Fibroblast of skin of right biceps (primary cell): ENCODE measurements at regions not wholly inside any gene's neighbourhood (a gene's known extent, or its start where the extent isn't known, plus 50 kb on each side); places are given as distances from the start of the nearest gene placed in this dataset.
"Not testable (repeated sequence)": the region's sequence is repeated elsewhere in the genome, so short reads cannot be mapped to it uniquely, and the experiment has no call there.

ENCODE experiments used
- DNase-seq: peaks from one replicate; pipeline ENCODE4 v3.0.0-alpha.2; 2013

DNA sequence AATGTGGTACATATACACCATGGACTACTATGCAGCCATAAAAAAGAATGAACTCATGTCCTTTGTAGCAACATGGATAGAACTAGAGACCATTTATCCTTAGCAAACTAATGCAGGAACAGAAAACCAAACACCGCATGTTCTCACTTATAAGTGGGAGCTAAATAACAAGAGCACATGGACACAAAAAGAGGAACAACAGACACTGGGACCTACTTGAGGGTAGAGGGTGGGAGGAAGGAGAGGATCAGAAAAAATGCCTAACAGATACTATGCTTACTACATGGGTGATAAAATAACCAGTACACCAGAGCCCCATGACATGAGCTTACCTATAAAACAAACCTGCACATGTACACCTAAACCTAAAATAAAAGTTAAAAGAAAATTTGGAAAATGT lies 82.0 kb upstream of the ADRB2 start:
- not testable (repeated sequence) for DNase-seq

DNA sequence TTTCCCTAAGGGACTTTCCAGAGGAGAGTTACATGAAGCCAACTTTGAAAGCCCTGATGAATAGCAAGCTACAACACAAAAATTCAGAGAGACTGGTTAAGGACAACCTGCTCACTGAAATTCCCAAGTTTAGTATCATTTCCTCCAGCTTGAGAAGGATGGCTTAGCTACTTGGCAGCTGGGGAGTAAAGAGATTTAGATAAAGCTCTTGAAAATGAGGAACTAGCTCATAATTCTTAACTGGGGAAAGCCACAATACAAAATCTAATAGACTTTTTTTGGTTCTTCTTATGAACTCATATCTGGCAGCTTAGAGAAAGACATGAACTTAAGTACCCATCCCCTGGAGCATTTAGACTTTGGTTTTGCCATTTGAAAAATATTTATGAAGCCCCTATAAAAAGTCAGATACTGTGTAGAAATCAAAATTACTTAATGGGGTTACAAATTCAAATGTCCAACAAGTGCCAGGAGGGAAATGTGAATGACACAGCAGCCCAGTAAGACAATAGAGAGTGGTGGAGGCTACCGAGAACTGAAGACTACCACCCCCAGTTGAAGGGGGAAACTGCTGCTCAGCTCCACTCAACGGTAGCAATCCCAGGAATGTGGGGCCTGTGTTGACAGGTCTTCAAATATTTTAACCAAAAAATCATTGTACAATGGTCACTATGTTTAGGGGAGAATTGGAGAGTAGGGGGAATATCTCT lies 79.4 kb upstream of the ADRB2 start:
- DNase-seq = peak; percentile 17

DNA sequence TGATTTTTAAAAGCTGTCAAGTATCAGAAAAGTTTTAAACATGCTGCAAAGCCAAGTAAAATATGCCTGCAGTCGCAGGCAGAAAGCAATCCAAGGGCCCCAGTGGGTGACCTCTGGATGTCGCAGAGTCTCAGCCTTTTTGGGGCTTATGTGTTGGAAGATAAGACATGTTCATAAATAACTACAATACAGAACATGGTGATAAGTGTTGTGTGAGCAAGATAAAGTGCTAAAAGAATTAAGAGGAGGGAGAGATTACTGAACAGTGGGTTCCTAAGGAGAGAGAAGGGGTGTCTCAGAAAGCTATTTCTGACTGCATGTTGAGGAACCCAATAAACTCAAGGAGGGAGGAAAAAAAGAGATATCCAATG lies 78.9 kb upstream of the ADRB2 start:
- DNase-seq = no peak

DNA sequence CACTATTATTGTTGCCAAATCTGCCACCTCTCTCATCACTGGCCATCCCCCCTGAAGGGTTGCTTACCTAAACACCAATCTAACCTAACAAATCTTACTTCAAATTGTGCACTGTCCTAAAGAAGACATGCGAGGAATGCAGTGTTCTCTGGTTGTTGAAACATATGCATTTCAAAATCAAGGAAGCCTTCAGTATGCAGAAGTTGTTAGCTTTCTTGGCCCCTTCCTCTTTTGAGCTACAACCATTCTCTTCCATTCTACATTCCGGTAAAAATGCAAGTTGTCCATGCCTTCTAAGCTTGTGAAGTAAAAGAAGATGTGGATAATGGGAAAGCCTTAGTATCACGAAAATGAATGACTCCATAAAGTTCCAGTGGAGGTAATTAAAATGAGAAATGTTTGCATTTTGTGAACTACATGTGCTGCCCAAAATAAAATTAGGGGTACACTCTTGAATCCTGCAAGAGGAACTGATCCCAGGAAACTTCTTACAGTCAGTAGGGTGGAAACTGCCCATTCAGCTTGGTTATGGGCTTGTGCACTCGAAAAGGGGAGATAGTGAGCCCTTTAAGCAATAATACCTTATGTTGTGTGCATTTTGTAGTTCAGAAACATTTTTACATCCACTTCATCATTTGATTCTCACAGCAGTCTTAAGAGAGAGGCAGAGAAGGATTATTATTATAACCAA lies 77.6 kb upstream of the ADRB2 start:
- DNase-seq = no peak

DNA sequence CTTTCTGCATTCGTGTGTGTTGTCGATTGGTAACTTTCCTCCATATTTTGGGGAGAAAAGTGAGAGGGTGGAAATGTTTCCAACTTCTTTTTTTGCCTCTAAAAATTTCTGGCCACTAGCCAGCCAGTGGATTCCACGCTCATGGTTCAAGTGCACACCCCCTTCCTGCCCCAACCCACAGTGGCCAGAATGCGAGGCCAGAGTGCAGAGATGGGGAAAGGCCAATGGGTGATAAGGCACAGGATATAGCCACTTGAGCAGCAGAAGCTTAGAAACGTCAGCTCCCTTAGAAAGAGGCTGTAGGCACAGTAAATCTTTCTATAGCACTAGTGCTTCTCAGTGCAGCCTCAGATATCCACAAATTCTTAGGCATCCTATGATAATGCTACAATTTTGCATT lies 75.8 kb upstream of the ADRB2 start:
- DNase-seq = no peak

DNA sequence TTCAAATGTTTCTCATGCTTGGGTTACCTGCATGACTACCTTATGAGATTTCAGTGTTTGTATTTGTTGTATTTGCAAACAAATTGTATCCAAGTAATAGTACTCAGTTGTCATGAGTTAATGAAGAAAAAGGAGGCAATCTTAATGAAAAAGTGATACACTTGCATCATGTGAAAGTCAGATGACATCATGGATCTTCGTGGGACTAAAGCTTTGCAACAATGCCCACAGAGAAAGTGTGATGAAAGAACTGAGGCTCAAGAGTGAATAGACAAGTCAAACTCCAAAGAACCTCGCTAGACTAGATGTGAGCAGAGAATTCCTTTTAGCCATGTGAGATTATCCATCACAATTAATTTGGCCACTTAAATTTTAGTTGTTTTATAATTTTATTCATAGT lies 75.4 kb upstream of the ADRB2 start:
- no peak for DNase-seq

DNA sequence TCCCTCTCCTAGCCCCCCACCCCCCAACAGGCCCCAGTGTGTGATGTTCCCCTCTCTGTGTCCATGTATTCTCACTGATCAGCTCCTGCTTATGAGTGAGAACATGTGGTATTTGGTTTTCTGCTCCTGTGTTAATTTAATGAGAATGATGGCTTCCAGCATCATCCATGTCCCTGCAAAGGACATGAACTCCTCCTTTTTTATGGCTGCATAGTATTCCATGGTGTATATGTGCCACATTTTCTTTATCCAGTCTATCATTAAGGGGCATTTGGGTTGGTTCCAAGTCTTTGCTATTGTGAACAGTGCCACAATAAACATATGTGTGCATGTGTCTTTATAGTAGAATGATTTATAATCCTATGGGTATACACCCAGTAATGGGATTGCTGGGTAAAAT lies 74.0 kb upstream of the ADRB2 start:
- DNase-seq = not testable (repeated sequence)

DNA sequence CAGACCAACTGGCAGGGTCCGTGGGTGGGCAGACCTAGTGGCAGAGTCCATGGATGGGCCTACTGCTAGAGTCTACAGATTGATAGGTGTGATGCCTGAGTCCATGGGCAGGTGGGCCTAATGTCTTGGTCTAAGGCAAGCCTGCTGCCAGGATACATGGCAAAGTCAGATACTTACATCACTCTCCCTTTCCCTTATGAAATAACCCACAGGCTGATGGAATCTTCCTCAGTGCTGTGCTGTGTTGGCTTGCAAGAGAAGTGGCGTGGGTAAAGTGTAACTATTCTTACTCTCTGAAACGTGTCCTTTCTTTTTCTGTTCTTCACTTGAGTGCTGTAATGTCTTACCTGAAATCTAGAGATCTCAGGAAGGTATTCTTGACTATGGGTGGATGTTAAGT lies 67.3 kb upstream of the ADRB2 start:
- DNase-seq = no peak

DNA sequence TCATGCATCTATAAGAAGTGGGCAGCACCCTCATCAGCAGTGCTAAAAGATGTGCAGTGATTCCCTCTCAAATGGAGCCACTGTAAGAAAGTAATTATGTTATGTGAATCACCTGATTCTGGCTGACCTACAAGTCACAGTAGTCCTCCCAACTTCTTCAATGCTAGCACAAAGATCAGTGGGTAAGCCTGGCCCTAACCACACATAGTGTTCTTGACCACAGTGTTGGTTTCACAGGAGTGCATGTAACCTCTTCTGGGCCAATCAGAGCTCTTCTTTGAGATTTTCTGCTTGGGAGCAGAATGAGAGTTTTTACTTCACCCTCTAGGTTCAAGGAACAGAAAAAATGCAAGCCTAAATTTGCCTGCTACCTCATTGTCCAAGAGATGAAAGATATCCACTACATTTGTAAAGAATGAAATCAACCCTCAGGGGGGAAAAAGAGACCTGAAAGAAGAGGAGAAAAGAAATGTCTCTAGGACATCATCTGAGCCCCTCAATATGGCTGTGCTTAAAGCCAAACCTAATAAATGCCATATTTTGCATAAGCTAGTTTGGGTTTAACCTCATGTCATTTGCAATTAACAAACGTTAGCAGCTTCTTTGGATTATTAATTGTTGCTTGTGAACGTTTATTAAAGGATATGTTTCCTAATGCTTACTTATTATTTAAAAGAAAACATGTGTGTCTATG lies 65.3 kb upstream of the ADRB2 start:
- DNase-seq = no peak

DNA sequence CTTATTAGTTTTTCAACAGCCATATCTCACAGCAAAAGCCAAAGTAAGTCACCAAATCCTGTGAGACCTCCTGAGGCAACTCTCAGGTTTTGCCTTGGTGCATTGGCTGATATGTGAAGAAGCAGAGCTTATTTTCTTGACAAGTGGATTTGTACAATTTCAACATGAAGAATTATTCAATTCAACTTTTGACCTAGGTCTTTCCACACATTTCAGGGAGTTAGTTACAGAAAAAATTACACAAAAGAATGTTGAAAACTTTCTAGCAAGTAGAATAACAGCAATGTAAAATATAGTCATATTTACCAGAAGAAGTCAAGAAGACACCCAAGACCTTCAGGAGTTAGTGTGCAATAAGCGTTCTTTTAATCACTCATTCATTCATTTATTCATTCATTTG lies 62.4 kb upstream of the ADRB2 start:
- no peak for DNase-seq

DNA sequence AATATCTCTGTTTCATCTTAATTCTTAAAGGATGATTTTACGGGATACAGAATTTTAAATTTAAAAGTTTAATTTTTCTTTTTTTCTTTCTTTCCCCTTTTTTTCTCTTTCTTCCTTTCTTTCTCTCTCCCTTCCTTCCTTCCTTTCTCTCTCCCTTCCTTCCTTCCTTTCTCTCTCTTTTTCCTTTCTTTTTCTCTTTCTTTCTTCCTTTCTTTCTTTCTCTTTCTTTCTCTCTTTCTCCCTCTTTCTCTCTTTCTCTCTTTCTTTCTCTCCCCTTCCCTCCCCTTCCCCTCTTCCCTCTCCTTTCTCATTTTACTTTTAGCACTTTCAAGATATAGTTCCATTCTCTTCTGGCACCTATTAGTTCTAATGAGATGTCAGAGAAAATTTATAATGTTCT lies 61.4 kb upstream of the ADRB2 start:
- DNase-seq = no peak

DNA sequence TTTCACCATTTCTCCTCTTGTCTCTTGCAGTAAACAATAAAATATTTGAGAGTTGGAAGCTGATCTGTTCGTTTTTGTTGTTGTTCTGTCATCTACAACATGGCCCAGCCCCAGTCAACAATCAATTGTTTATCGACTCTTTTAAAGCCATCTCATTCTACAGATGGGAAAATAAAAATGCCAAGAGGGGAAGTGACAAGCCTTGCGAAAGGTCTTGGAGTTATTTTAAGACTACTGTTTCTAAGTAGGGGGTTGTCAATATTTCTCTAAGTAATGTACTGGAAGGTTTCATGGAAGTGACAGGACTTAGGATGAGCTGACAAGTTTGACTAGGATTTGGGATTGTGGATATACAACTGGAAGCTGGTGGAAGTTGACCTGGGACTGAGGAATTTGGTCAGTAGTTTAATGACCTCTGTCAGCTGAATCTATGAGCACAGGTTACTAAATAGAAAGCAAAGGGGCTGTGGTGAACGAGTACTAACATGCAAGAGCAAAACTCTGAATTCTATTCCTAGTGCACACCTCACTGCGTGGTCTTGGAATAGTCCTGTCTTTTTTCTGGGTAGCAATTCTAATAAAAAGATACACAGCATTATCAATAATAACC lies 57.5 kb upstream of the ADRB2 start:
- no peak for DNase-seq

DNA sequence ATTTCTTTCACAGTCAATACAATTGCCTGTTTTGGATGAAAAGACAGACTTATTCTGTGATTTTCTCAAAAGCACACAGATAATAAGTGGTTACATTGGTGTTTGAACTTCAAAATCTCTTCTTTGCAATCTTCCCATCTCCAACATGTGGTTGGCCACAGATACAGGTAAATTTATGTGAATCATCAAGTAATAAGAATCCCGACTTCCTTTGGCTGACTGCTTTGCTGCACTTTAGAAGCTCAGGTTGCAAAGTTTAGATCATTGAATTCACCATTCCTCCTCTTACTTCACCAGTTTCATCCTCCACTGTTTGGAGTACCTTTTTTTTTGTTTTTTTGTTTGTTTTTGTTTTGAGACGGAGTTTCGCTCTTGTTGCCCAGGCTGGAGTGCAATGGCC lies 56.5 kb upstream of the ADRB2 start:
- no peak for DNase-seq

DNA sequence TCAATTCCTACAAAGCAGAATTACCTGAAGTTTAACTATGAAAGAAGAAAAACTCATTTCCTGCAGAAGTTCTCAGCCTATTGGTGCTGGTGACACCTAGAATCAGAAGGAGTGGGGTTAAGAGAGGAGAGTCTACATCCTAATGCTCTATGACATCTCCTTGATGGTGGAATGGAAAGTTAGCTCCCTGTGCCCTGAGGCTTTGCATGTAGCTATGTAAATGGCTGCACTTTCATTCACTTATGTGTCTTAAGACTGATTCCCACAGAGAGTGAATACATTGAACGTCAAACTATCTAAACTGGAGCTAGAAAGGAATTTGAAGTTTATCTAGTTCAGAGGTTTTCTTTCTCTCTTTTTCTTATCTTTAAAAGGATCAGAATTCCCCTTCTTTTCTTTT lies 52.1 kb upstream of the ADRB2 start:
- no peak for DNase-seq

DNA sequence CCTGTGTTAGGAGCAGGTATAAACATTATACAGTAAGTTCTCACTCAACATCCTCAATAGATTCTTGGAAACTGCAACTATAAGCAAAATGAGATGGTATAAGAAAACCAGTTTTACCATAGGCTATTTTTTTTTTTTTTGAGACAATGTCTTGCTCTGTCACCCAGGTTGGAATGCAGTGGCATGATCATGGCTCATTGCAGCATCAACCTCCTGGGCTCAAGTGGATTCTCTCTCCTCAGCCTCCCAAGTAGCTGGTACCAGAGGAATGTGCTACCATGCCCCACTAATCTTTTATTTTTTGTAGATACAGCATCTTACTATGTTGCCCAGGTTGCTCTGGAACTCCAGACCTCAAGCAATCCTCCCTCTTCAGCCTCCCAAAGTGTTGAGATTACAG lies 50.1 kb upstream of the ADRB2 start:
- no peak for DNase-seq
